SK-N-SH (cell line): ENCODE measurements at regions not wholly inside any gene's neighbourhood (a gene's known extent, or its start where the extent isn't known, plus 50 kb on each side); places are given as distances from the start of the nearest gene placed in this dataset.
"Not testable (repeated sequence)": the region's sequence is repeated elsewhere in the genome, so short reads cannot be mapped to it uniquely, and the experiment has no call there.

ENCODE experiments used
- EP300 ChIP-seq, 2 experiments: IDR thresholded peaks; 2 replicates each; pipeline versions ENCODE4 v1.4.0 to v1.6.1; 2012; ENCODE audit warnings: borderline replicate concordance in 1 of 2, low read depth in 1 of 2, low read length in 1 of 2
- EZH2phosphoT487 ChIP-seq: fragments of 200-600 bp; sonication (generic); IDR thresholded peaks from 2 replicates; pipeline ENCODE4 v1.6.1; 2017; ENCODE audit warnings: low read depth, mixed run types, mild to moderate bottlenecking, antibody characterized with exemption, moderate library complexity, borderline replicate concordance
- FOXM1 ChIP-seq: IDR thresholded peaks from 2 replicates; pipeline ENCODE4 v1.4.0; 2012; ENCODE audit warnings: low read depth, mild to moderate bottlenecking
- GABPA ChIP-seq: IDR thresholded peaks from 2 replicates; pipeline ENCODE4 v1.4.0; 2012; ENCODE audit warnings: low read depth, mild to moderate bottlenecking
- MXI1 ChIP-seq: IDR thresholded peaks from 2 replicates; pipeline ENCODE4 v1.6.1; 2012; ENCODE audit warnings: mild to moderate bottlenecking, low read depth, low read length, improper control_type of control experiment
- POLR2AphosphoS5 ChIP-seq: IDR thresholded peaks from 2 replicates; pipeline ENCODE4 v1.6.1; 2012; ENCODE audit warnings: low read depth, low read length
- RAD21 ChIP-seq: IDR thresholded peaks from 2 replicates; pipeline ENCODE4 v1.6.1; 2012; ENCODE audit warnings: mild to moderate bottlenecking, low read length
- RFX5 ChIP-seq: IDR thresholded peaks from 2 replicates; pipeline ENCODE4 v1.6.1; 2012; ENCODE audit warnings: mild to moderate bottlenecking, improper control_type of control experiment, low read length
- SIN3A ChIP-seq: IDR thresholded peaks from 2 replicates; pipeline ENCODE4 v1.6.1; 2012; ENCODE audit warnings: low read depth, mild to moderate bottlenecking, low read length, moderate library complexity, borderline replicate concordance
- TAF1 ChIP-seq: IDR thresholded peaks from 2 replicates; pipeline ENCODE4 v1.6.1; 2012; ENCODE audit warnings: low read depth, mild to moderate bottlenecking, low read length, moderate library complexity, borderline replicate concordance
- TF ChIP-seq, protein P1 (sequence below): fragments of 200-600 bp; sonication (generic); IDR thresholded peaks from 2 replicates; pipeline ENCODE4 v1.6.1; 2017; ENCODE audit warnings: antibody characterized with exemption, mild to moderate bottlenecking, moderate library complexity
- TF ChIP-seq, protein P2 (sequence below): IDR thresholded peaks from 2 replicates; pipeline ENCODE4 v1.4.0; 2012; ENCODE audit warnings: low read depth
- TF ChIP-seq, protein P3 (sequence below): IDR thresholded peaks from 2 replicates; pipeline ENCODE4 v1.6.1; 2012; ENCODE audit warnings: mild to moderate bottlenecking, low read depth, low read length, moderate library complexity

DNA sequence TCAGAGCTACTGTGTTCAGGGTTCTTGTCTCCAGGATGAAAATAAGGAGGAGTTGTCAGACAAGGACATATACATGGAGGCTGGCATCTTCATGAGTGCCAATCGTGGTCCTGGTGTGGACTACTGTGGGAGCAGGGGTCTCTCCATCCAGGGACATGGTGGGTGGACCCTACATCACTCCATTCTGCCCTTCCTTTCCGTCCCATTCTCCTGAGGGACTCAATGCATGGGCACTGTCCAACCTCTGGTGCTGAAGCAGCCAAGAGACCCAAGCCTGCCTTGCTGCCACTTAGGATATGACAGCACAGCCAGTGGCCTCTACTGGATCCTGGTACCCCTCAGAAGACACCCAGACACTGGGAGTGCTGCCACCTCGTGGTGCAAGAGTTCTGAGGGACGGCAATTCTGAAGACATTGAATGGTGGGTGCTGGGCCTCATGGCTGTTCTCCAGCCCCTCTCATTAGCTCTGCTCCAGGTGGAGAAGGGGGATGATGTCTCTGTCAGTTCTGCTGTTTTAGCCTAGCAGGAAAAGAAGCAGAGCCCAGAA, 818.9 kb downstream of the FOXD4L5 start:
- TF ChIP-seq, protein P1, sequence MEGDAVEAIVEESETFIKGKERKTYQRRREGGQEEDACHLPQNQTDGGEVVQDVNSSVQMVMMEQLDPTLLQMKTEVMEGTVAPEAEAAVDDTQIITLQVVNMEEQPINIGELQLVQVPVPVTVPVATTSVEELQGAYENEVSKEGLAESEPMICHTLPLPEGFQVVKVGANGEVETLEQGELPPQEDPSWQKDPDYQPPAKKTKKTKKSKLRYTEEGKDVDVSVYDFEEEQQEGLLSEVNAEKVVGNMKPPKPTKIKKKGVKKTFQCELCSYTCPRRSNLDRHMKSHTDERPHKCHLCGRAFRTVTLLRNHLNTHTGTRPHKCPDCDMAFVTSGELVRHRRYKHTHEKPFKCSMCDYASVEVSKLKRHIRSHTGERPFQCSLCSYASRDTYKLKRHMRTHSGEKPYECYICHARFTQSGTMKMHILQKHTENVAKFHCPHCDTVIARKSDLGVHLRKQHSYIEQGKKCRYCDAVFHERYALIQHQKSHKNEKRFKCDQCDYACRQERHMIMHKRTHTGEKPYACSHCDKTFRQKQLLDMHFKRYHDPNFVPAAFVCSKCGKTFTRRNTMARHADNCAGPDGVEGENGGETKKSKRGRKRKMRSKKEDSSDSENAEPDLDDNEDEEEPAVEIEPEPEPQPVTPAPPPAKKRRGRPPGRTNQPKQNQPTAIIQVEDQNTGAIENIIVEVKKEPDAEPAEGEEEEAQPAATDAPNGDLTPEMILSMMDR = not testable (repeated sequence)
- not testable (repeated sequence) for TF ChIP-seq EP300 (IDR thresholded peaks at IDR 0.05; ENCODE audit: borderline replicate concordance in 1 of 2, low read depth in 1 of 2, low read length in 1 of 2); RAD21; GABPA; POLR2AphosphoS5; TAF1; SIN3A; RFX5; MXI1; FOXM1; EZH2phosphoT487
- TF ChIP-seq, protein P2, sequence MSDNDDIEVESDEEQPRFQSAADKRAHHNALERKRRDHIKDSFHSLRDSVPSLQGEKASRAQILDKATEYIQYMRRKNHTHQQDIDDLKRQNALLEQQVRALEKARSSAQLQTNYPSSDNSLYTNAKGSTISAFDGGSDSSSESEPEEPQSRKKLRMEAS = not testable (repeated sequence)
- TF ChIP-seq, protein P3, sequence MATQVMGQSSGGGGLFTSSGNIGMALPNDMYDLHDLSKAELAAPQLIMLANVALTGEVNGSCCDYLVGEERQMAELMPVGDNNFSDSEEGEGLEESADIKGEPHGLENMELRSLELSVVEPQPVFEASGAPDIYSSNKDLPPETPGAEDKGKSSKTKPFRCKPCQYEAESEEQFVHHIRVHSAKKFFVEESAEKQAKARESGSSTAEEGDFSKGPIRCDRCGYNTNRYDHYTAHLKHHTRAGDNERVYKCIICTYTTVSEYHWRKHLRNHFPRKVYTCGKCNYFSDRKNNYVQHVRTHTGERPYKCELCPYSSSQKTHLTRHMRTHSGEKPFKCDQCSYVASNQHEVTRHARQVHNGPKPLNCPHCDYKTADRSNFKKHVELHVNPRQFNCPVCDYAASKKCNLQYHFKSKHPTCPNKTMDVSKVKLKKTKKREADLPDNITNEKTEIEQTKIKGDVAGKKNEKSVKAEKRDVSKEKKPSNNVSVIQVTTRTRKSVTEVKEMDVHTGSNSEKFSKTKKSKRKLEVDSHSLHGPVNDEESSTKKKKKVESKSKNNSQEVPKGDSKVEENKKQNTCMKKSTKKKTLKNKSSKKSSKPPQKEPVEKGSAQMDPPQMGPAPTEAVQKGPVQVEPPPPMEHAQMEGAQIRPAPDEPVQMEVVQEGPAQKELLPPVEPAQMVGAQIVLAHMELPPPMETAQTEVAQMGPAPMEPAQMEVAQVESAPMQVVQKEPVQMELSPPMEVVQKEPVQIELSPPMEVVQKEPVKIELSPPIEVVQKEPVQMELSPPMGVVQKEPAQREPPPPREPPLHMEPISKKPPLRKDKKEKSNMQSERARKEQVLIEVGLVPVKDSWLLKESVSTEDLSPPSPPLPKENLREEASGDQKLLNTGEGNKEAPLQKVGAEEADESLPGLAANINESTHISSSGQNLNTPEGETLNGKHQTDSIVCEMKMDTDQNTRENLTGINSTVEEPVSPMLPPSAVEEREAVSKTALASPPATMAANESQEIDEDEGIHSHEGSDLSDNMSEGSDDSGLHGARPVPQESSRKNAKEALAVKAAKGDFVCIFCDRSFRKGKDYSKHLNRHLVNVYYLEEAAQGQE = not testable (repeated sequence)
